ENCODE measurements at regions not wholly inside any gene's neighbourhood (a gene's known extent, or its start where the extent isn't known, plus 50 kb on each side); places are given as distances from the start of the nearest gene placed in this dataset.

- ATAC-seq (no peak), FAIRE-seq (no peak), DNase-seq (ENCODE audit: low read depth in 1 of 2, low spot score in 1 of 2) (no peak)
- H3K27ac ChIP-seq: peak overlapping the region in 1 of 2 experiments; percentile 59; a peak in 3 of 6 replicates
- H3K9me3 ChIP-seq: no peaks in the 10 kb centered on the region
- 87% methylated on average over 6 of the region's 6 CpGs for WGBS (ENCODE audit: missing lambda C conversion rate)
- POLR2A ChIA-PET: no interaction called here
- H3K4me2 ChIP-seq: no peak overlapping the region
- peaks cover 43% of the 10 kb centered on the region for H3K4me1 ChIP-seq
- CTCF ChIA-PET: interaction anchor here (0.7 to 1.4 kb wide), 2 partner anchors 135 to 318 kb away, joined by 4 read pairs; no protein-coding TSS in a partner anchor
- no peak overlapping the region for H3K4me3 ChIP-seq
- no peak for TF ChIP-seq CHD4 (IDR thresholded peaks at IDR 0.05; ENCODE audit: borderline replicate concordance)
These were observed 124.3 kb upstream of the PRICKLE2 start for GRCh38 chr3:64349551-64349950.

GRCh38 chr3:64345371-64345770 is 120.1 kb upstream of the PRICKLE2 start:
- peak in 1 of 2 experiments; percentile 13 for DNase-seq (ENCODE audit: low read depth in 1 of 2, low spot score in 1 of 2)

GRCh38 chr3:64344721-64345207 is 119.5 kb upstream of the PRICKLE2 start:
- H3K9me3 ChIP-seq: no peaks in the 10 kb centered on the region
- ChIA-PET POLR2A (no interaction called here), CTCF (interaction anchor here (0.7 to 0.8 kb wide), 2 partner anchors 35 to 120 kb away, joined by 3 read pairs; partner anchors contain the start of gene PRICKLE2)
- peak; percentile 68 to 81; a peak in 4 of 6 replicates for ATAC-seq
- WGBS (ENCODE audit: missing lambda C conversion rate): 2% methylated on average over 4 of the region's 4 CpGs
- H3K4me1 ChIP-seq: peaks cover 41% of the 10 kb centered on the region
- H3K4me2 ChIP-seq: peak overlapping the region; percentile 41
- peak; percentile 13 to 39 for DNase-seq (ENCODE audit: low read depth in 1 of 2, low spot score in 1 of 2)
- no peak for FAIRE-seq
- H3K27ac ChIP-seq: peak overlapping the region; percentile 71 to 73
- H3K4me3 ChIP-seq: no peak overlapping the region
- no peak for TF ChIP-seq FOSL2 (IDR thresholded peaks at IDR 0.05)
- peak; percentile 22; the same call in 1 of the 2 replicates for TF ChIP-seq FOSL2 (CRISPR knock-in tag; IDR thresholded peaks at IDR 0.05)
- no peak for TF ChIP-seq RAD21 (conservative IDR thresholded peaks at IDR 0.05 in 1 of 2, IDR thresholded peaks at IDR 0.05 in 1 of 2)

More at GRCh38 chr3:64345371-64345770, 120.1 kb upstream of the PRICKLE2 start:
- Histone ChIP-seq H3K27ac (peak overlapping the region; percentile 71 to 73), H3K9me3 (no peaks in the 10 kb centered on the region), H3K4me1 (peaks cover 41% of the 10 kb centered on the region), H3K4me2 (peak overlapping the region; percentile 41), H3K4me3 (no peak overlapping the region)
- TF ChIP-seq TFCP2L1 (CRISPR knock-in tag; IDR thresholded peaks at IDR 0.05): no peak
- TF ChIP-seq PBX3 (IDR thresholded peaks at IDR 0.05): no peak
- no peak for TF ChIP-seq HOXB5 (CRISPR knock-in tag; IDR thresholded peaks at IDR 0.05)
- no peak for TF ChIP-seq GATA3 (IDR thresholded peaks at IDR 0.05; ENCODE audit: borderline replicate concordance)
- TF ChIP-seq SMC3 (IDR thresholded peaks at IDR 0.05): no peak
- TF ChIP-seq HDAC2 (IDR thresholded peaks at IDR 0.05): no peak
- TF ChIP-seq E2F6 (IDR thresholded peaks at IDR 0.05; ENCODE audit: borderline replicate concordance, low read depth): no peak
- TF ChIP-seq BHLHE40 (IDR thresholded peaks at IDR 0.05; ENCODE audit: low read depth, low read length): no peak
- TF ChIP-seq ESRRA (IDR thresholded peaks at IDR 0.05; ENCODE audit: borderline replicate concordance, low read length): no peak
- ATAC-seq (peak in 1 of 2 experiments; percentile 30; a peak in 1 of 6 replicates), FAIRE-seq (no peak)
- CTCF ChIA-PET: interaction anchor here (0.7 kb wide), 1 partner anchor 120 kb away, joined by 3 read pairs; the partner anchor contains the start of gene PRICKLE2
- WGBS (ENCODE audit: missing lambda C conversion rate): 80% methylated on average over 2 of the region's 2 CpGs
- POLR2A ChIA-PET: no interaction called here

GRCh38 chr3:64343689-64344430 is 118.6 kb upstream of the PRICKLE2 start:
- Histone ChIP-seq H3K27ac (peak overlapping the region; percentile 71 to 73), H3K9me3 (no peaks in the 10 kb centered on the region), H3K4me3 (no peak overlapping the region), H3K4me2 (peak overlapping the region; percentile 69), H3K4me1 (peaks cover 41% of the 10 kb centered on the region)
- DNase-seq (ENCODE audit: low read depth in 1 of 2, low spot score in 1 of 2) (no peak), ATAC-seq (no peak), FAIRE-seq (no peak)
- WGBS (ENCODE audit: missing lambda C conversion rate): 91% methylated on average over 8 of the region's 8 CpGs
- ChIA-PET POLR2A (no interaction called here), CTCF (interaction anchor here (0.8 kb wide), 1 partner anchor 34 kb away, joined by 3 read pairs; no protein-coding TSS in a partner anchor)
- TF ChIP-seq CBX2 (IDR thresholded peaks at IDR 0.05; ENCODE audit: borderline replicate concordance, low read depth) (no peak), ELK1 (IDR thresholded peaks at IDR 0.05; ENCODE audit: low read depth, low read length) (no peak), BHLHE40 (IDR thresholded peaks at IDR 0.05; ENCODE audit: low read depth, low read length) (no peak), POLR2A (IDR thresholded peaks at IDR 0.05; ENCODE audit: low read length) (no peak), PBX3 (IDR thresholded peaks at IDR 0.05) (no peak), SMC3 (IDR thresholded peaks at IDR 0.05) (no peak), ZSCAN20 (CRISPR knock-in tag; IDR thresholded peaks at IDR 0.05) (no peak), HMGXB4 (CRISPR knock-in tag; IDR thresholded peaks at IDR 0.05; ENCODE audit: borderline replicate concordance) (no peak), ESRRA (IDR thresholded peaks at IDR 0.05; ENCODE audit: borderline replicate concordance, low read length) (no peak), JUN (IDR thresholded peaks at IDR 0.05) (no peak), ATOH8 (CRISPR knock-in tag; IDR thresholded peaks at IDR 0.05; ENCODE audit: low read depth) (no peak), NPAS2 (CRISPR knock-in tag; IDR thresholded peaks at IDR 0.05; ENCODE audit: borderline replicate concordance) (no peak), RCOR1 (IDR thresholded peaks at IDR 0.05; ENCODE audit: low read depth, low read length) (no peak)
